ENCODE measurements at regions not wholly inside any gene's neighbourhood (a gene's known extent, or its start where the extent isn't known, plus 50 kb on each side); places are given as distances from the start of the nearest gene placed in this dataset.

GRCh38 chr3:182412066-182412465 lies 381.2 kb upstream of the ATP11B start:
- intact Hi-C loops (cut with micrococcal nuclease; ENCODE audit: unreplicated experiment), result no loop called here
- H3K27ac ChIP-seq (ENCODE audit: low read depth, low read length, poor library complexity, severe bottlenecking), result no peak overlapping the region
- no peaks in the 10 kb centered on the region for H3K4me1 ChIP-seq (ENCODE audit: insufficient read depth, low read length, poor library complexity, severe bottlenecking)
- ChIA-PET CTCF (no interaction called here), POLR2A (ENCODE audit: low non-redundant PET) (no interaction called here)
- H3K4me3 ChIP-seq (ENCODE audit: low read depth, low read length, poor library complexity, severe bottlenecking), result no peak overlapping the region
- H3K27me3 ChIP-seq (replicated peaks; ENCODE audit: insufficient read depth, low read depth, low read length, poor library complexity), result no peaks in the 10 kb centered on the region
- H3K9me3 ChIP-seq (ENCODE audit: low read depth, low read length, poor library complexity, severe bottlenecking), result no peaks in the 10 kb centered on the region
- no peak for DNase-seq (ENCODE audit: low spot score)
- H3K36me3 ChIP-seq (ENCODE audit: insufficient read depth, low read length, poor library complexity, severe bottlenecking), result no peaks in the 10 kb centered on the region
- BruUV-seq (replicated peaks), result no TSS peak
- TF ChIP-seq EZH2 (IDR thresholded peaks at IDR 0.05; ENCODE audit: borderline replicate concordance, low read depth, low read length, poor library complexity, severe bottlenecking) (no peak), CTCF (conservative IDR thresholded peaks at IDR 0.05; ENCODE audit: low read depth, low read length) (no peak)

GRCh38 chr3:182413061-182413460 lies 380.2 kb upstream of the ATP11B start:
- H3K27me3 ChIP-seq (replicated peaks; ENCODE audit: insufficient read depth, low read depth, low read length, poor library complexity), result no peaks in the 10 kb centered on the region
- POLR2A ChIA-PET (ENCODE audit: low non-redundant PET), result no interaction called here
- H3K4me3 ChIP-seq (ENCODE audit: low read depth, low read length, poor library complexity, severe bottlenecking), result no peak overlapping the region
- H3K36me3 ChIP-seq (ENCODE audit: insufficient read depth, low read length, poor library complexity, severe bottlenecking), result no peaks in the 10 kb centered on the region
- intact Hi-C loops (cut with micrococcal nuclease; ENCODE audit: unreplicated experiment), result no loop called here
- CTCF ChIA-PET, result no interaction called here
- no peaks in the 10 kb centered on the region for H3K4me1 ChIP-seq (ENCODE audit: insufficient read depth, low read length, poor library complexity, severe bottlenecking)
- DNase-seq (ENCODE audit: low spot score), result no peak
- no TSS peak for BruUV-seq (replicated peaks)
- no peak for TF ChIP-seq EZH2 (IDR thresholded peaks at IDR 0.05; ENCODE audit: borderline replicate concordance, low read depth, low read length, poor library complexity, severe bottlenecking)
- no peak for TF ChIP-seq CTCF (conservative IDR thresholded peaks at IDR 0.05; ENCODE audit: low read depth, low read length)
- H3K9me3 ChIP-seq (ENCODE audit: low read depth, low read length, poor library complexity, severe bottlenecking), result no peaks in the 10 kb centered on the region
- no peak overlapping the region for H3K27ac ChIP-seq (ENCODE audit: low read depth, low read length, poor library complexity, severe bottlenecking)

GRCh38 chr3:182413682-182414081 lies 379.6 kb upstream of the ATP11B start:
- DNase-seq (ENCODE audit: low spot score), result no peak
- TF ChIP-seq CTCF (conservative IDR thresholded peaks at IDR 0.05; ENCODE audit: low read depth, low read length) (no peak), EZH2 (IDR thresholded peaks at IDR 0.05; ENCODE audit: borderline replicate concordance, low read depth, low read length, poor library complexity, severe bottlenecking) (no peak)
- CTCF ChIA-PET, result no interaction called here
- Histone ChIP-seq H3K4me3 (ENCODE audit: low read depth, low read length, poor library complexity, severe bottlenecking) (no peak overlapping the region), H3K27ac (ENCODE audit: low read depth, low read length, poor library complexity, severe bottlenecking) (no peak overlapping the region), H3K4me1 (ENCODE audit: insufficient read depth, low read length, poor library complexity, severe bottlenecking) (no peaks in the 10 kb centered on the region), H3K27me3 (replicated peaks; ENCODE audit: insufficient read depth, low read depth, low read length, poor library complexity) (no peaks in the 10 kb centered on the region), H3K36me3 (ENCODE audit: insufficient read depth, low read length, poor library complexity, severe bottlenecking) (no peaks in the 10 kb centered on the region), H3K9me3 (ENCODE audit: low read depth, low read length, poor library complexity, severe bottlenecking) (no peaks in the 10 kb centered on the region)
- POLR2A ChIA-PET (ENCODE audit: low non-redundant PET), result no interaction called here
- intact Hi-C loops (cut with micrococcal nuclease; ENCODE audit: unreplicated experiment), result no loop called here
- no TSS peak for BruUV-seq (replicated peaks)
